SU-DHL-6 (cell line): ENCODE measurements at regions not wholly inside any gene's neighbourhood (a gene's known extent, or its start where the extent isn't known, plus 50 kb on each side); places are given as distances from the start of the nearest gene placed in this dataset.

ENCODE experiments used
- H2AFZ ChIP-seq: fragments of 200-600 bp; sonication (generic); 2 replicates; pipeline ENCODE4 v1.6.1; 2014; ENCODE audit warnings: low read depth, mild to moderate bottlenecking, moderate library complexity, mixed read lengths, antibody characterized with exemption, low read length; ENCODE audit not compliant: severe bottlenecking
- H3F3A ChIP-seq: fragments of 200-600 bp; shearing (Covaris generic); 2 replicates; pipeline ENCODE4 v1.6.0; 2016; ENCODE audit warnings: antibody characterized with exemption, mild to moderate bottlenecking; ENCODE audit not compliant: insufficient read depth
- H3K27ac ChIP-seq: fragments of 200-600 bp; sonication (generic); 2 replicates; pipeline ENCODE4 v1.5.1; 2016; ENCODE audit warnings: low read depth, mild to moderate bottlenecking, low read length, moderate library complexity, mixed read lengths
- H3K27me3 ChIP-seq: fragments of 200-600 bp; sonication (generic), shearing (Covaris generic); 2 replicates; pipeline ENCODE4 v1.6.0; 2014; ENCODE audit warnings: mild to moderate bottlenecking, low read length
- H3K36me3 ChIP-seq: fragments of 200-600 bp; sonication (generic); 2 replicates; pipeline ENCODE4 v1.6.1; 2014; ENCODE audit warnings: mild to moderate bottlenecking, low read length, mixed read lengths
- H3K4me2 ChIP-seq: fragments of 300-600, 200-600 bp; shearing (Covaris generic), sonication (generic); 2 replicates; pipeline ENCODE4 v1.6.0; 2014; ENCODE audit warnings: low read length, low read depth, mild to moderate bottlenecking; ENCODE audit not compliant: poor library complexity, severe bottlenecking
- H3K4me3 ChIP-seq: fragments of 200-600 bp; sonication (generic); 2 replicates; pipeline ENCODE4 v1.5.1; 2014; ENCODE audit warnings: antibody characterized with exemption, low read length, mild to moderate bottlenecking, mixed read lengths; ENCODE audit not compliant: insufficient read depth, poor library complexity, severe bottlenecking
- H3K79me2 ChIP-seq: fragments of 200-600 bp; sonication (generic); 2 replicates; pipeline ENCODE4 v1.6.1; 2014; ENCODE audit warnings: mild to moderate bottlenecking, low read length, moderate library complexity; ENCODE audit not compliant: insufficient read depth
- H3K9ac ChIP-seq: fragments of 200-600 bp; sonication (generic); 2 replicates; pipeline ENCODE4 v1.7.0; 2014; ENCODE audit warnings: mild to moderate bottlenecking, low read length
- H3K9me2 ChIP-seq: fragments of 200-600 bp; sonication (generic); replicated peaks from 2 replicates; pipeline ENCODE4 v1.6.1; 2014; ENCODE audit warnings: low read length; ENCODE audit not compliant: insufficient read depth
- H3K9me3 ChIP-seq: fragments of 200-600 bp; sonication (generic); 2 replicates; pipeline ENCODE4 v1.6.1; 2014; ENCODE audit warnings: low read length, mixed read lengths; ENCODE audit not compliant: insufficient read depth
- H4K20me1 ChIP-seq: fragments of 200-600 bp; sonication (generic); 2 replicates; pipeline ENCODE4 v1.6.1; 2014; ENCODE audit warnings: low read depth, mild to moderate bottlenecking, antibody characterized with exemption, low read length, moderate library complexity, mixed read lengths
- CTCF ChIP-seq: fragments of 200-600 bp; sonication (generic); IDR thresholded peaks from one replicate; pipeline ENCODE4 v1.5.1; 2017; ENCODE audit warnings: antibody characterized with exemption, mild to moderate bottlenecking, low read length, moderate library complexity; ENCODE audit not compliant: insufficient read depth, poor library complexity, severe bottlenecking
- EZH2phosphoT487 ChIP-seq: fragments of 200-600 bp; sonication (generic), shearing (Covaris generic); conservative IDR thresholded peaks from 2 replicates; pipeline ENCODE4 v1.6.1; 2018; ENCODE audit warnings: mild to moderate bottlenecking, antibody characterized with exemption, low read length, moderate library complexity, mixed read lengths

- Histone ChIP-seq H3K9me3 (no peaks in the 10 kb centered on the region), H3K4me3 (no peak overlapping the region), H3K9ac (no peak overlapping the region), H3K79me2 (no peaks in the 10 kb centered on the region), H2AFZ (no peak overlapping the region), H3K4me2 (no peak overlapping the region), H3K27ac (no peak overlapping the region), H3K27me3 (no peaks in the 10 kb centered on the region), H3F3A (no peaks in the 10 kb centered on the region), H4K20me1 (no peaks in the 10 kb centered on the region), H3K9me2 (no peaks in the 10 kb centered on the region), H3K36me3 (no peaks in the 10 kb centered on the region)
- TF ChIP-seq EZH2phosphoT487 (no peak), CTCF (no peak)
Observed at GRCh38 chr1:30520476-30520875, 202.9 kb downstream of the MATN1 start.

GRCh38 chr1:30519201-30519763 is 204.1 kb downstream of the MATN1 start:
- Histone ChIP-seq H3K79me2 (no peaks in the 10 kb centered on the region), H3K27me3 (no peaks in the 10 kb centered on the region), H3K9ac (no peak overlapping the region), H3K9me3 (no peaks in the 10 kb centered on the region), H3K4me3 (no peak overlapping the region), H4K20me1 (no peaks in the 10 kb centered on the region), H3K36me3 (no peaks in the 10 kb centered on the region), H3K27ac (no peak overlapping the region), H3K4me2 (no peak overlapping the region), H3K9me2 (no peaks in the 10 kb centered on the region), H2AFZ (no peak overlapping the region), H3F3A (no peaks in the 10 kb centered on the region)
- TF ChIP-seq EZH2phosphoT487 (no peak), CTCF (no peak)

- Histone ChIP-seq H3K27ac (no peak overlapping the region), H3K79me2 (no peaks in the 10 kb centered on the region), H2AFZ (no peak overlapping the region), H3K9ac (no peak overlapping the region), H3K4me2 (no peak overlapping the region), H3F3A (no peaks in the 10 kb centered on the region), H3K27me3 (no peaks in the 10 kb centered on the region), H4K20me1 (no peaks in the 10 kb centered on the region), H3K4me3 (no peak overlapping the region), H3K9me2 (no peaks in the 10 kb centered on the region), H3K9me3 (no peaks in the 10 kb centered on the region), H3K36me3 (no peaks in the 10 kb centered on the region)
- TF ChIP-seq CTCF (no peak), EZH2phosphoT487 (no peak)
Observed at GRCh38 chr1:30518696-30519095, 204.7 kb downstream of the MATN1 start.
